GM06990 (cell line): ENCODE measurements at regions not wholly inside any gene's neighbourhood (a gene's known extent, or its start where the extent isn't known, plus 50 kb on each side); places are given as distances from the start of the nearest gene placed in this dataset.

ENCODE experiments used
- DNase-seq: peaks from one replicate; pipeline ENCODE4 v3.0.0-alpha.2; 2011; ENCODE audit not compliant: insufficient read length; ENCODE audit errors: extremely low read depth
- H3K27me3 ChIP-seq: replicated peaks from 2 replicates; pipeline ENCODE4 v1.6.0; 2011; ENCODE audit warnings: low read length; ENCODE audit not compliant: control insufficient read depth, insufficient read depth
- H3K36me3 ChIP-seq: 2 replicates; pipeline ENCODE4 v1.5.1; 2011; ENCODE audit warnings: low read length; ENCODE audit not compliant: control insufficient read depth, insufficient read depth
- H3K4me3 ChIP-seq: replicated peaks from 2 replicates; pipeline ENCODE4 v1.5.1; 2011; ENCODE audit warnings: low read depth, mild to moderate bottlenecking, control low read depth, low read length
- CTCF ChIP-seq: IDR thresholded peaks from 2 replicates; pipeline ENCODE4 v1.5.1; 2011; ENCODE audit warnings: low read length, control low read depth, mild to moderate bottlenecking, inconsistent platforms; ENCODE audit not compliant: insufficient read depth, poor library complexity, severe bottlenecking

- TF ChIP-seq CTCF = no peak
- Histone ChIP-seq H3K27me3 (no peaks in the 10 kb centered on the region), H3K36me3 (no peaks in the 10 kb centered on the region), H3K4me3 (no peak overlapping the region)
- no peak for DNase-seq
These were observed 219.6 kb downstream of the ENC1 start for GRCh38 chr5:74420947-74421346.

GRCh38 chr5:74420220-74420619 is 220.3 kb downstream of the ENC1 start:
- Histone ChIP-seq H3K4me3 (no peak overlapping the region), H3K27me3 (no peaks in the 10 kb centered on the region), H3K36me3 (no peaks in the 10 kb centered on the region)
- TF ChIP-seq CTCF = no peak
- no peak for DNase-seq

- no peaks in the 10 kb centered on the region for H3K36me3 ChIP-seq
- no peak for TF ChIP-seq CTCF
- no peaks in the 10 kb centered on the region for H3K27me3 ChIP-seq
These were observed 221.1 kb downstream of the ENC1 start for GRCh38 chr5:74419468-74419867.

GRCh38 chr5:74418709-74419108 is 221.8 kb downstream of the ENC1 start:
- Histone ChIP-seq H3K27me3 (no peaks in the 10 kb centered on the region), H3K36me3 (no peaks in the 10 kb centered on the region), H3K4me3 (no peak overlapping the region)
- TF ChIP-seq CTCF = no peak
- DNase-seq = no peak

More at GRCh38 chr5:74419468-74419867, 221.1 kb downstream of the ENC1 start:
- no peak for DNase-seq
- H3K4me3 ChIP-seq = no peak overlapping the region

- H3K4me3 ChIP-seq = no peak overlapping the region
- no peak for DNase-seq
These were observed 222.3 kb downstream of the ENC1 start for GRCh38 chr5:74418261-74418660.

More at GRCh38 chr5:74418261-74418660, 222.3 kb downstream of the ENC1 start:
- Histone ChIP-seq H3K36me3 (no peaks in the 10 kb centered on the region), H3K27me3 (no peaks in the 10 kb centered on the region)
- TF ChIP-seq CTCF = no peak
